ENCODE measurements at regions not wholly inside any gene's neighbourhood (a gene's known extent, or its start where the extent isn't known, plus 50 kb on each side); places are given as distances from the start of the nearest gene placed in this dataset.

DNA sequence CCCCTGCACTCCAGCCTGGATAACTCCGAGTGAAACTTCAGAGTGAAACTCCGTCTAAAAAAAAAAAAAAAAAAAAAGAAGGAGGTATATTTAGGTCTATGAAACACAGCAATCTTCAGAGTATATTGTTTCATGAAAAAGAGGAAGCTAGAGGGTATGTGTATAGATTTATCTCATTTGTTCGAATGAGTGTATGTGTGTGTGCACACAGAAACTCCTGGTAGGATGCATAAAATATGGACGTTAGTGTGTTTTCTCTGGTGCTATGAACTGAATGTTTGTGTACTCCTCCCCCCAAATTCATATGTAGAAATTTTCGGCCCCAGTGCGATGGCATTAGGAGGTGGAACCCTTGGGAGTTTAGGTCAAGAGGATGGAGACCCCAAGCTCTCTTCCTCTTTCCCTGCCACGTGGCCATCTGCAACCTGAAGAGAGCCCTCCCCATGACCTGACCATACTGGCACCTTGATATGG lies 98.6 kb upstream of the KLF13 start:
- H3K27ac ChIP-seq: no peak overlapping the region

DNA sequence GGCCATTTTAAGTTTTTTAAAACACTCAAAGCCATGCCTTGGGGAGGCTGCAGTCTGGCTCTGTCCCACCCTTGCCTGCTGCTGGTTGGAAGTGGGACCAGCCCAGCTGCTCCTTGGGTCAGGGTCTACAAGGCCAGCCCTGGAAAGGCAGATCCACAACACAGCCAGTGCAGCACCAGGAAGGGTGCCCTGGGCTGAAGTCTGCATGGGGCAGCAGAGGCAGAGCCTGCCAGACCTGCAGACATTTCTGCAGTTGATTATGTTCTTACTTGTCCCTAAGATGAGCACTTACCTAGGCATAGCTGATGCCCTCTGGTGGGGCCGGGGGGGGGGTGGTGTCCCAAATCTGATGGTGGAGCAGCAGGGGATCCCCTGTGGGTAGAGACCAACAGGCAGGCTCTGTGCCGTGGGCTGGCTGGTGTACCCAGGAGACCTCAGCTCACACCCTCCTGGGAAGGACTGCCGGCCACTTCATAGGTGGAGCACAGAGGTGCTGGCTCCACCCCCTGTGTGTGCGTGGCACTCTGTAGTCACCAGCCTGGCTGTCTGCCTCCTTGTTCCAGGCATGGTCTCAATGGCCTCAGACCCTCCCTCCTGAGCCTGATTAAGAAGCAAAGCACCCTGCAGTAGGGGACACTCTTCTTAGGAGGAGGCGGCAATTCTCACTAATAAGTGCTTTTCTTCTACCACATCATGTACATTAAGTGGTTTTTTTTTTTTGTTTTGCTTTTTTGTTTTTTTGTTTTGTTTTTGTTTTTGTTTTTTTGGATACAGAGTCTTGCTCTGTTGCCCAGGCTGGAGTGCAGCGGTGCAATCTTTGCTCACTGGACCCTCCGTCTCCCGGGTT lies 97.4 kb upstream of the KLF13 start:
- Histone ChIP-seq H3K27me3 (ENCODE audit: insufficient read depth, low read depth, severe bottlenecking) (no peaks in the 10 kb centered on the region), H3K9me3 (ENCODE audit: severe bottlenecking) (no peaks in the 10 kb centered on the region), H3K4me3 (ENCODE audit: low read depth, low read length) (no peak overlapping the region), H3K27ac (no peak overlapping the region), H3K36me3 (no peaks in the 10 kb centered on the region)
- DNase-seq: no peak
- TF ChIP-seq, protein P1, sequence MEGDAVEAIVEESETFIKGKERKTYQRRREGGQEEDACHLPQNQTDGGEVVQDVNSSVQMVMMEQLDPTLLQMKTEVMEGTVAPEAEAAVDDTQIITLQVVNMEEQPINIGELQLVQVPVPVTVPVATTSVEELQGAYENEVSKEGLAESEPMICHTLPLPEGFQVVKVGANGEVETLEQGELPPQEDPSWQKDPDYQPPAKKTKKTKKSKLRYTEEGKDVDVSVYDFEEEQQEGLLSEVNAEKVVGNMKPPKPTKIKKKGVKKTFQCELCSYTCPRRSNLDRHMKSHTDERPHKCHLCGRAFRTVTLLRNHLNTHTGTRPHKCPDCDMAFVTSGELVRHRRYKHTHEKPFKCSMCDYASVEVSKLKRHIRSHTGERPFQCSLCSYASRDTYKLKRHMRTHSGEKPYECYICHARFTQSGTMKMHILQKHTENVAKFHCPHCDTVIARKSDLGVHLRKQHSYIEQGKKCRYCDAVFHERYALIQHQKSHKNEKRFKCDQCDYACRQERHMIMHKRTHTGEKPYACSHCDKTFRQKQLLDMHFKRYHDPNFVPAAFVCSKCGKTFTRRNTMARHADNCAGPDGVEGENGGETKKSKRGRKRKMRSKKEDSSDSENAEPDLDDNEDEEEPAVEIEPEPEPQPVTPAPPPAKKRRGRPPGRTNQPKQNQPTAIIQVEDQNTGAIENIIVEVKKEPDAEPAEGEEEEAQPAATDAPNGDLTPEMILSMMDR (IDR thresholded peaks at IDR 0.05; ENCODE audit: low read depth, low read length): no peak

More for the DNA sequence above, 98.6 kb upstream of the KLF13 start:
- Histone ChIP-seq H3K27me3 (ENCODE audit: insufficient read depth, low read depth, severe bottlenecking) (no peaks in the 10 kb centered on the region), H3K36me3 (no peaks in the 10 kb centered on the region), H3K9me3 (ENCODE audit: severe bottlenecking) (no peaks in the 10 kb centered on the region), H3K4me3 (ENCODE audit: low read depth, low read length) (no peak overlapping the region)
- TF ChIP-seq, protein P1 (IDR thresholded peaks at IDR 0.05; ENCODE audit: low read depth, low read length): no peak
- DNase-seq: no peak

DNA sequence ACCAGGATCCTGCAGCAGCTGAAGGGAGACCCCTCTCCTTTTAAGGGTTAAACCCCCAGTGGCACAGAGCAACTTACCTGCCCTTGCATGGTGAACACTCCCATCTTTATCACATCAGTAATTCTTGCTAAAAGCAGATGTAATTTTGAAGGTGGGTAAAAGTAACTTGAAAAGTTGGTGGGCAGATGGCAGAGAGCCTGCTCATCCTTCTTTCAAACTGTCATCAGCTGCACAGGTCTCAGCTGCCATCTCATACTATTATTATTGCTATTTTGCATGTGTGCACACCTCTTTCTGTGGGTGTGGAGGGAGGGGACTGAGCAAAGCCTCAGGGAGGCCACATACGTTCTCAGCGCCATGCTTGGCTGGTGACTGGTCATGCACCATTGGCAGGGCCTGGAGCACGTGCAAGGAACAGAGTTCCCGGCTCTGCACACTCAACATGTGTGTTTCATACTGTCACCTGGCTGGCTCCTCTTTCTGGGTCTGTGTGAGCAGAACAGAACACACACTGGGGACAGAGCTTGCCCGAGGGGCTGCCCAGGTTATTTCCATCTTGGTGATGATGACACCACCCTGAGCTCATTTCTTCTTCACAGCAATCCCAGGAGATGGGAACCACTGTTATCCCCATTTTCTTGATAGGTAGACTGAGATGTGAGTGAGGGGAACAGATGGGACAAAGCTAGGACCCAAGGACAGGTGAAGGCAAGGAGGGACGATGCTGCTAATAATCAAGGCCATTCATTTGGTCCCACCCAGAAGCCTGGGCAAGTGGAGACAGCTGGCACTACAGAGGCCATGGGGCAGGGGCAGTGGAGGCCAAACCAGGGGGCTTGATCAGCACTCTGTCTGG lies 95.8 kb upstream of the KLF13 start:
- TF ChIP-seq, protein P1 (IDR thresholded peaks at IDR 0.05; ENCODE audit: low read depth, low read length): no peak
- Histone ChIP-seq H3K9me3 (ENCODE audit: severe bottlenecking) (no peaks in the 10 kb centered on the region), H3K27me3 (ENCODE audit: insufficient read depth, low read depth, severe bottlenecking) (no peaks in the 10 kb centered on the region), H3K4me3 (ENCODE audit: low read depth, low read length) (no peak overlapping the region), H3K27ac (no peak overlapping the region), H3K36me3 (no peaks in the 10 kb centered on the region)
- DNase-seq: no peak

DNA sequence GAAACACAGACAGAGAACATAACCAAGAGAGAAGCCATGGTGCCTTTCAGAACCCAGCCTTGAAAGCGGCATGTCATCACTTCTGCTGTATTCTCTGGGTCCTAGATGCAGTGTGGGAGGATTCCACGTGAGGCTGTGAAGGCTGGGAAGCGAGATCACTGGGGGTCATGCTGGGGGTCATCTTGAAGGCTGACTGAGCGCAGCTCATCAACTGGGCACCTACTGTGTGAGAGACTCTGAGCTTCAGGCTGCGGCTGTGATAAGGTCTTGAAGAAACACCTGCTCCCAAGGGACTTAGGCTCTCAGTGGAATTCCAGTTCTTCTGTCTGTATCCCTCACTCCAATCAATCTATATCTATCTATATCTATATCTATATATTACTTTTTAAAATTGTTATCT lies 91.8 kb upstream of the KLF13 start:
- no peaks in the 10 kb centered on the region for H3K27me3 ChIP-seq (ENCODE audit: insufficient read depth, low read depth, severe bottlenecking)
- no peaks in the 10 kb centered on the region for H3K36me3 ChIP-seq
- H3K4me3 ChIP-seq (ENCODE audit: low read depth, low read length): no peak overlapping the region
- DNase-seq: no peak
- TF ChIP-seq, protein P1 (IDR thresholded peaks at IDR 0.05; ENCODE audit: low read depth, low read length): no peak
- no peaks in the 10 kb centered on the region for H3K9me3 ChIP-seq (ENCODE audit: severe bottlenecking)
- no peak overlapping the region for H3K27ac ChIP-seq

DNA sequence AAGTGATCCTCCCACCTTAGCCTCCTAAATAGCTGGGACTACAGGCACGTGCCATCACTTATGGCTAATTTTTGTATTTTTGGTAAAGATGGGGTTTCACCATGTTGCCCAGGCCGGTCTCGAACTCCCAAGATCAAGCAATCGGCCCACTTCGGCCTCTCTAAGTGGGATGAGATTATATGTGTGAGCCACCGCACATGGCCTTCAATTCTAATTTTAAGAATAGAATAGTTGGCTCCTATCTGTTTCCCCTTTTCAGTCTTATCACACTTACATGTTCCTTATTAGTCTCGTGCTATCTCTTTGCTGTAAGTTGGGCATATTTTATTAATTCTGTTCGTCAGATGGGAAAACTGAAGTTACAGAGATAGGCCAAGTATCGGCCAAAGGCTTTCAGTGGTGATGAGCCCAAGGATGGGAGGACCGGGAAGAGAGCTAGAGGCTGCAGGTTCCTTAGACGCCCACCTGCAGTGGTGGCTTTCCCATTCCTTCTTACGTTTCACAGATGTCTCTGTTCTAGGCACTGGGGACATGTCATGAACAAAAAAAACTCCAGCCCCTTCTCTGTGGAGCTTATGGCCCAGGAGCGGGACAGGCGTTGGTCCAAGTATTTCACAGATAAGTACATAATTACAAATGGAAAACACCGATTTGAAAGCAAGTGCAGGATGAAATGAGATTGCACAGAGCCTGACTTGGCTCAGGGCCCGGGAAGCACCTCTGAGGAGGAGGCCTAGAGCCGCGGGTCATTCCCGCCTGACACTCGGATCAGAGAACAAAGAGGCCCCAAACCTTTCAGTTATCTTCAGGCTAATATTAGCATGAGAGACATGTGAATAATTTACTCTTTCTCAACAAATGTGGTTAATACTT lies 91.1 kb upstream of the KLF13 start:
- no peaks in the 10 kb centered on the region for H3K9me3 ChIP-seq (ENCODE audit: severe bottlenecking)
- DNase-seq: no peak

More for the DNA sequence above, 91.1 kb upstream of the KLF13 start:
- Histone ChIP-seq H3K4me3 (ENCODE audit: low read depth, low read length) (no peak overlapping the region), H3K27me3 (ENCODE audit: insufficient read depth, low read depth, severe bottlenecking) (no peaks in the 10 kb centered on the region), H3K27ac (no peak overlapping the region), H3K36me3 (no peaks in the 10 kb centered on the region)
- TF ChIP-seq, protein P1 (IDR thresholded peaks at IDR 0.05; ENCODE audit: low read depth, low read length): no peak

All from WERI-Rb-1 (cell line).